HAP-1 (cell line): ENCODE measurements at regions not wholly inside any gene's neighbourhood (a gene's known extent, or its start where the extent isn't known, plus 50 kb on each side); places are given as distances from the start of the nearest gene placed in this dataset.

Experiments
- DNase-seq, 2 experiments: peaks; one replicate each; pipeline ENCODE4 v3.0.0-alpha.2; 2016 to 2020; ENCODE audit warnings: low spot score in 2 of 2
- H3K27me3 ChIP-seq: fragments of 250-450 bp; sonication (Bioruptor Pico); 2 replicates; pipeline ENCODE4 v1.5.1; 2020; ENCODE audit warnings: low read depth, mild to moderate bottlenecking, moderate library complexity
- H3K36me3 ChIP-seq: fragments of 250-450 bp; sonication (Bioruptor Pico); replicated peaks from 2 replicates; pipeline ENCODE4 v1.5.1; 2020; ENCODE audit warnings: mild to moderate bottlenecking
- H3K4me1 ChIP-seq: fragments of 250-450 bp; sonication (Bioruptor Pico); 2 replicates; pipeline ENCODE4 v1.5.1; 2020; ENCODE audit warnings: mild to moderate bottlenecking
- H3K4me3 ChIP-seq: fragments of 250-450 bp; sonication (Bioruptor Pico); 2 replicates; pipeline ENCODE4 v1.5.1; 2020; ENCODE audit warnings: mild to moderate bottlenecking, moderate library complexity
- H3K9me3 ChIP-seq: fragments of 250-450 bp; sonication (Bioruptor Pico); 2 replicates; pipeline ENCODE4 v1.5.1; 2020; ENCODE audit warnings: mild to moderate bottlenecking, moderate library complexity
- in situ Hi-C: fragments of 300-500 bp; cut with MboI; formaldehyde crosslinking; loops from 3 replicates; pipeline ENCODE4 v1.14.3; 2020; ENCODE audit warnings: low sequenced_read_pairs, inconsistent platforms, mixed read lengths

- Histone ChIP-seq H3K4me1 (no peaks in the 10 kb centered on the region), H3K9me3 (no peaks in the 10 kb centered on the region), H3K4me3 (no peak overlapping the region), H3K36me3 (no peaks in the 10 kb centered on the region), H3K27me3 (no peaks in the 10 kb centered on the region)
- in situ Hi-C loops, result no loop called here
- no peak for DNase-seq
Observed at GRCh38 chr9:115657695-115658094, 495.9 kb upstream of the PAPPA start.

DNA sequence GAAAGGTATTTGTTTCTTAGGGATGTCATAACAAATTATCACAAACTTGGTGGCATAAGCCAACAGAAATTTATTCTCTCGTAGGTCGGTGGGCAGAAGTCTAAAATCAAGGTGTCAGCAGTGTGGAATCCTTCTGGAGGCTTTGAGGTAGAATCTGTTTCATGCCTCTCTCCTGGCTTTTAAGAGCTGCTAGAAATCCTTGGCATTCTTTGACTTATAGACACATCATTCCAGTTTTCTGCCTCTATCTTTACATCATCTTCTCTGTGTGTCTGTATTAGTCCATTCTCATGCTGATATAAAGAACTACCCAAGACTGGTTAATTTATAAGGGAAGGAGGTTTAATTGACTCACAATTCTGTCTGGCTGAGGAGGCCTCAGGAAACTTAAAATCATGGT, 488.1 kb upstream of the PAPPA start:
- Histone ChIP-seq H3K9me3 (no peaks in the 10 kb centered on the region), H3K27me3 (no peaks in the 10 kb centered on the region), H3K4me1 (no peaks in the 10 kb centered on the region), H3K36me3 (no peaks in the 10 kb centered on the region), H3K4me3 (no peak overlapping the region)
- in situ Hi-C loops, result no loop called here
- DNase-seq, result no peak

DNA sequence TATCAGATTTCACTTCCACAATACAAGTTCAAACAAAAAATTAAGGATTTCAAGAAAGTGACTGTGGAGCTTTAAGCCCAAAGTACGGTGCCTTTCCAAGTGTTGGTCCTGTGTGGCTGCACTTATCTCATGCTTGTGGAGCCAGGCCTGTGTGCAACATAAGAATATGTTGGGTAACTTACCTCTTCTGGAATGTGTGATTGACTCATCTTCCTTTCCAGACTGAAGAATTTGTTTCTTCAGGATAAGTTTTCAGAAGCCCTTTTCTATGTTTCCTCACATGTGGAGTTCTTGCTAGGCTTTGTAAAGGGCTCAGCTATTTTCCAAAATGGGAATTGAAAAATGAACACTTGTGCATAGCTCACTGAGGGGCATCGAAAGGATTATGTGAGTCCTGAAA, 485.1 kb upstream of the PAPPA start:
- no peaks in the 10 kb centered on the region for H3K36me3 ChIP-seq
- no peaks in the 10 kb centered on the region for H3K27me3 ChIP-seq
- in situ Hi-C loops, result no loop called here
- DNase-seq, result no peak
- H3K4me1 ChIP-seq, result no peaks in the 10 kb centered on the region
- no peak overlapping the region for H3K4me3 ChIP-seq
- H3K9me3 ChIP-seq, result no peaks in the 10 kb centered on the region

- no peak overlapping the region for H3K4me3 ChIP-seq
- in situ Hi-C loops, result no loop called here
- no peaks in the 10 kb centered on the region for H3K9me3 ChIP-seq
- DNase-seq, result no peak
- no peaks in the 10 kb centered on the region for H3K27me3 ChIP-seq
- no peaks in the 10 kb centered on the region for H3K4me1 ChIP-seq
- no peaks in the 10 kb centered on the region for H3K36me3 ChIP-seq
Observed at GRCh38 chr9:115671236-115671962, 482.2 kb upstream of the PAPPA start.

DNA sequence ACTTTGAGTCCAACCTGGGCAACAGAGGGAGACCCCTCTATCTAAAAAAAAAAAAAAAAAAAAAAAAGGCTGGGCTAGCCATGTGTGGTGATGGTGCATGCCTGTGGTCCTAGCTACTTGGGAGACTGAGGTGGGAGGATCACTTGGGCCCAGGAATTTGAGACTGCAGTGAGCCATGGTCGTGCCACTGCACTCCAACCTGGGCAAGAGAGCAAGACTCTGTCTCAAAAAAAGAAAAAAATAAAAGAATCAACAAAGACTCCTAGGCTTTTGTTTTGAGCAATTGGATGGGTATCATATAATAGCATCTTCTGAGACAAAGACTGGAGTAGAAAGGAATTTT, 481.7 kb upstream of the PAPPA start:
- in situ Hi-C loops, result no loop called here
- no peak for DNase-seq

GRCh38 chr9:115672477-115673316, 480.9 kb upstream of the PAPPA start:
- Histone ChIP-seq H3K27me3 (no peaks in the 10 kb centered on the region), H3K4me3 (no peak overlapping the region), H3K4me1 (no peaks in the 10 kb centered on the region), H3K36me3 (no peaks in the 10 kb centered on the region), H3K9me3 (no peaks in the 10 kb centered on the region)
- DNase-seq, result no peak
- in situ Hi-C loops, result no loop called here

More for the DNA sequence above, 481.7 kb upstream of the PAPPA start:
- no peaks in the 10 kb centered on the region for H3K9me3 ChIP-seq
- no peaks in the 10 kb centered on the region for H3K36me3 ChIP-seq
- H3K27me3 ChIP-seq, result no peaks in the 10 kb centered on the region
- H3K4me3 ChIP-seq, result no peak overlapping the region
- H3K4me1 ChIP-seq, result no peaks in the 10 kb centered on the region

DNA sequence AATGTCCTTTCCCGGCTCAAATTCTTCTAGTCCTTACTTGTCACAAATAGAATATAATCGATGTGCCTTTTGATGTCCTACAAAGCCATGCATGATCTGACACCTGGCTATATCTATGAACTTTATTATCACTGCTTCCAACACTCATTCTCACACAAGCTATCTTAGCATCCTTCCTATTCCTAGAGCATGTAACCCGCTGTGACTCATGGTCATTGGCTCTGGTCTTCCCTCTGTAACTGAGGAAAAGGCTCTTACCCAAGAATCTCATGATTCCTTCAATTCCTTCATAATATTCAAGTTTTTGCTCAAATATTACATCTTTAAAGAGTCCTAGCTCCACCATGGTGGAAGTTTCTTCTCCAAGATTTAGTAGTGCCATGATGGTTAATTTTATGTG, 480.0 kb upstream of the PAPPA start:
- Histone ChIP-seq H3K27me3 (no peaks in the 10 kb centered on the region), H3K9me3 (no peaks in the 10 kb centered on the region), H3K4me1 (no peaks in the 10 kb centered on the region), H3K36me3 (no peaks in the 10 kb centered on the region), H3K4me3 (no peak overlapping the region)
- no peak for DNase-seq
- in situ Hi-C loops, result no loop called here

- in situ Hi-C loops, result no loop called here
- no peak overlapping the region for H3K4me3 ChIP-seq
- no peak for DNase-seq
Observed at GRCh38 chr9:115674091-115674490, 479.5 kb upstream of the PAPPA start.

DNA sequence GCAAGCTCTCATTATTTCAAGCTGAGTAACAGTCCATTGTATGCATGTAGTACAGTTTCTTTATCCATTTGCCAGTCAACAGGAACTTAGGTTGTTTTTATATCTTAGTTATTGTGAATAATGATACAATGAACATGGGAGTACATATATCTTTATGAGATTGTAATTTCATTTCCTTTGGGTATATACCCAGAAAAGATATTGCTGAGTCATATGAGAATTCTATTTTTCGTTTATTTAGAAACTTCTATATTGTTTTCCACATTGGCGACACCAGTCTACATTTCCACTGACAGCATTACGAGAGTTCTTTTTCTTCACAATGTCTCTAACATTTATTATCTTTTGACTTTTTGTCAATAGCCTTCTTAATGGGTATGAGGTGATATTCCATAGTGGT, 477.8 kb upstream of the PAPPA start:
- DNase-seq, result no peak
- Histone ChIP-seq H3K9me3 (no peaks in the 10 kb centered on the region), H3K4me3 (no peak overlapping the region), H3K27me3 (no peaks in the 10 kb centered on the region), H3K4me1 (no peaks in the 10 kb centered on the region), H3K36me3 (no peaks in the 10 kb centered on the region)
- in situ Hi-C loops, result no loop called here

More at GRCh38 chr9:115674091-115674490, 479.5 kb upstream of the PAPPA start:
- Histone ChIP-seq H3K4me1 (no peaks in the 10 kb centered on the region), H3K36me3 (no peaks in the 10 kb centered on the region), H3K27me3 (no peaks in the 10 kb centered on the region), H3K9me3 (no peaks in the 10 kb centered on the region)

GRCh38 chr9:115680231-115680630, 473.4 kb upstream of the PAPPA start:
- no peak for DNase-seq
- H3K4me1 ChIP-seq, result no peaks in the 10 kb centered on the region
- no peak overlapping the region for H3K4me3 ChIP-seq
- no peaks in the 10 kb centered on the region for H3K27me3 ChIP-seq
- H3K36me3 ChIP-seq, result no peaks in the 10 kb centered on the region
- in situ Hi-C loops, result no loop called here
- no peaks in the 10 kb centered on the region for H3K9me3 ChIP-seq

- Histone ChIP-seq H3K9me3 (no peaks in the 10 kb centered on the region), H3K4me1 (no peaks in the 10 kb centered on the region), H3K27me3 (no peaks in the 10 kb centered on the region), H3K36me3 (no peaks in the 10 kb centered on the region), H3K4me3 (no peak overlapping the region)
- in situ Hi-C loops, result no loop called here
- no peak for DNase-seq
Observed at GRCh38 chr9:115681585-115681984, 472.0 kb upstream of the PAPPA start.

DNA sequence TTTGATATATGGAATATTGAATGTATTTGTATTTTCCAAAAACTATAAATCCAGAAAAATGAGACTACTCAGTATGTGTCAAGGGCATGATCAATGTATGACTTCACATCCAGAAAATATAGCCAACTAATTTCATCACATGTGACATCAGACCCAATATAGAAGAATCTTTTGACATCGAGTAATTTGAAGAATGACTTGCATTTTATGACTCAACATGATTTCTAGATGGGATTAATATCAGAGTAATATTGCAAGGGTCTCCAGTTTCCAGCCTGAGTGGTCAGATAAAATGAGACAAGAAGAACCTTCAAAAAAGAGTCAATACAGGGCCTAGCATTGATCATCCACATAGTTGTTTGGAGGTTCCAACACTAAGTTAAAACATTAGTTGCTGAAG, 467.5 kb upstream of the PAPPA start:
- H3K4me1 ChIP-seq, result no peaks in the 10 kb centered on the region
- no peak overlapping the region for H3K4me3 ChIP-seq
- DNase-seq, result no peak
- H3K27me3 ChIP-seq, result no peaks in the 10 kb centered on the region
- in situ Hi-C loops, result no loop called here
- no peaks in the 10 kb centered on the region for H3K36me3 ChIP-seq
- no peaks in the 10 kb centered on the region for H3K9me3 ChIP-seq

GRCh38 chr9:115687356-115687755, 466.2 kb upstream of the PAPPA start:
- H3K4me1 ChIP-seq, result no peaks in the 10 kb centered on the region
- no peaks in the 10 kb centered on the region for H3K27me3 ChIP-seq
- no peak overlapping the region for H3K4me3 ChIP-seq
- no peaks in the 10 kb centered on the region for H3K9me3 ChIP-seq
- DNase-seq, result no peak
- in situ Hi-C loops, result no loop called here
- no peaks in the 10 kb centered on the region for H3K36me3 ChIP-seq

DNA sequence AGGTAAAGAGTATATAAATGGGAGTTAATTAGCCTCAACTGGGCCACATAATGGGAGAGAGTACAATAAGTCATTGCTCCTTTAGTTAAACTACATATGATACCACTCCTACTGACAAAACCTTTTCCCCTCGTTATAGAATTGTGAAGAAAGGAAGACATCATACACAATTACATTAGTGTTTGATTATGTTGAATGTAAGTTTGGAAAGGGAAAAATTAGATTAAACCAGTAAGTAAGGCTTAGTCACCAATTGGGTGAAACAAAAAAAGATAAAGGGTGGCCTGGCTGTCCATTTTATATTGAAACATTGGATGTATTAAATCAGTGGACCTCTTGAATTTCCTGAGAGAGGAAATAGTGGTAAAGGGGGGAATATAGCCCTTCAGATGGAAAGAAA, 464.3 kb upstream of the PAPPA start:
- in situ Hi-C loops, result no loop called here
- H3K36me3 ChIP-seq, result no peaks in the 10 kb centered on the region
- no peaks in the 10 kb centered on the region for H3K4me1 ChIP-seq
- no peaks in the 10 kb centered on the region for H3K27me3 ChIP-seq
- no peak overlapping the region for H3K4me3 ChIP-seq
- no peaks in the 10 kb centered on the region for H3K9me3 ChIP-seq
- DNase-seq, result no peak
